Prostate gland (tissue), 2 donors: ENCODE measurements at regions not wholly inside any gene's neighbourhood (a gene's known extent, or its start where the extent isn't known, plus 50 kb on each side); places are given as distances from the start of the nearest gene placed in this dataset.
"Not testable (repeated sequence)": the region's sequence is repeated elsewhere in the genome, so short reads cannot be mapped to it uniquely, and the experiment has no call there.

Source experiments
- POLR2A ChIP-seq: fragments of 450-650 bp; IDR thresholded peaks from one replicate; pipeline ENCODE4 v1.6.1; 2016; ENCODE audit warnings: antibody characterized with exemption, mild to moderate bottlenecking
- TF ChIP-seq, protein P1 (sequence below), 4 experiments: fragments of 200-600 bp in 2 of 4; fragments of 450-650 bp in 2 of 4; sonication (generic) in 2 of 4; IDR thresholded peaks; 1 replicate in 3 of 4; 2 replicates in 1 of 4; pipeline ENCODE4 v1.5.1; 2016 to 2019; ENCODE audit warnings: antibody characterized with exemption in 4 of 4, mild to moderate bottlenecking in 2 of 4, moderate library complexity in 2 of 4

DNA sequence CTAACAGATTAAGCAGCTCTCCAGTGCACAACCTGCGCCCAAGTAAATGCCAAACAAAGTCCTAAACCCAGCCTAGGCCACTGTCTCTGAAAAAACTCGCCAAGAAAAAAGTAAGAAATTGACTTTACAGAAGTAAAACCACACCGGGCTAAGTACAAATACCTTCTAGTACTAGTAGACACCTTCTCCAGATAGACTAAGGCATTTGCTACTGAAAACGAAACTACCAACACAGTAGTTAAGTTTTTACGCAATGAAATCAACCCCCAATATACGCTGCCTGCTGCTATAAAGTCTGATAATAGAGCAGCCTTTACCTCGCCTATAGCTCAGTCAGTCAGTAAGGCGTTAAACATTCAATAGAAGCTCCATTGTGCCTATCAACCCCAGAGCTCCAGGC is 132.2 kb upstream of the ROPN1B start:
- not testable (repeated sequence) for TF ChIP-seq POLR2A
- TF ChIP-seq, protein P1, sequence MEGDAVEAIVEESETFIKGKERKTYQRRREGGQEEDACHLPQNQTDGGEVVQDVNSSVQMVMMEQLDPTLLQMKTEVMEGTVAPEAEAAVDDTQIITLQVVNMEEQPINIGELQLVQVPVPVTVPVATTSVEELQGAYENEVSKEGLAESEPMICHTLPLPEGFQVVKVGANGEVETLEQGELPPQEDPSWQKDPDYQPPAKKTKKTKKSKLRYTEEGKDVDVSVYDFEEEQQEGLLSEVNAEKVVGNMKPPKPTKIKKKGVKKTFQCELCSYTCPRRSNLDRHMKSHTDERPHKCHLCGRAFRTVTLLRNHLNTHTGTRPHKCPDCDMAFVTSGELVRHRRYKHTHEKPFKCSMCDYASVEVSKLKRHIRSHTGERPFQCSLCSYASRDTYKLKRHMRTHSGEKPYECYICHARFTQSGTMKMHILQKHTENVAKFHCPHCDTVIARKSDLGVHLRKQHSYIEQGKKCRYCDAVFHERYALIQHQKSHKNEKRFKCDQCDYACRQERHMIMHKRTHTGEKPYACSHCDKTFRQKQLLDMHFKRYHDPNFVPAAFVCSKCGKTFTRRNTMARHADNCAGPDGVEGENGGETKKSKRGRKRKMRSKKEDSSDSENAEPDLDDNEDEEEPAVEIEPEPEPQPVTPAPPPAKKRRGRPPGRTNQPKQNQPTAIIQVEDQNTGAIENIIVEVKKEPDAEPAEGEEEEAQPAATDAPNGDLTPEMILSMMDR (IDR thresholded peaks at IDR 0.05), result not testable (repeated sequence)
